DND-41 (cell line): ENCODE measurements at regions not wholly inside any gene's neighbourhood (a gene's known extent, or its start where the extent isn't known, plus 50 kb on each side); places are given as distances from the start of the nearest gene placed in this dataset.

Source experiments
- CTCF ChIP-seq: IDR thresholded peaks from 2 replicates; pipeline ENCODE4 v1.5.1; 2012; ENCODE audit warnings: borderline replicate concordance, low read length, moderate library complexity, mild to moderate bottlenecking; ENCODE audit not compliant: poor library complexity, severe bottlenecking; ENCODE audit errors: extremely low read depth
- EZH2 ChIP-seq: IDR thresholded peaks from 3 replicates; pipeline ENCODE4 v1.6.1; 2012; ENCODE audit warnings: borderline replicate concordance, low read depth, mild to moderate bottlenecking, moderate library complexity, low read length, inconsistent platforms; ENCODE audit not compliant: severe bottlenecking

- TF ChIP-seq CTCF (no peak), EZH2 (no peak)
Measured at GRCh38 chr5:103489307-103489706, 73.3 kb downstream of the NUDT12 start.
